Neural cell (in vitro differentiated cells): ENCODE measurements at regions not wholly inside any gene's neighbourhood (a gene's known extent, or its start where the extent isn't known, plus 50 kb on each side); places are given as distances from the start of the nearest gene placed in this dataset.

ENCODE experiments used
- H2AFZ ChIP-seq: fragments of 200-600, 300-800 bp; sonication (generic), shearing (Covaris generic); 2 replicates; pipeline ENCODE4 v1.6.0; 2014; ENCODE audit warnings: low read depth, mild to moderate bottlenecking, antibody characterized with exemption, low read length, moderate library complexity
- H3F3A ChIP-seq: fragments of 200-600 bp; shearing (Covaris generic); 2 replicates; pipeline ENCODE4 v1.6.1; 2016; ENCODE audit warnings: mild to moderate bottlenecking, moderate library complexity, mixed read lengths, antibody characterized with exemption, low read length; ENCODE audit not compliant: insufficient read depth, poor library complexity, severe bottlenecking
- H3K27ac ChIP-seq: fragments of 200-600, 300-800 bp; sonication (generic), shearing (Covaris generic); 2 replicates; pipeline ENCODE4 v1.5.1; 2014; ENCODE audit warnings: mild to moderate bottlenecking, low read length, moderate library complexity
- H3K27me3 ChIP-seq: fragments of 300-800, 200-600 bp; sonication (generic), shearing (Covaris generic); 2 replicates; pipeline ENCODE4 v1.6.0; 2014; ENCODE audit warnings: mild to moderate bottlenecking, low read depth, low read length, moderate library complexity; ENCODE audit not compliant: insufficient read depth
- H3K36me3 ChIP-seq: fragments of 300-800, 200-600 bp; sonication (generic), shearing (Covaris generic); 2 replicates; pipeline ENCODE4 v1.5.1; 2014; ENCODE audit warnings: mild to moderate bottlenecking, antibody characterized with exemption, low read length, moderate library complexity; ENCODE audit not compliant: insufficient read depth
- H3K4me2 ChIP-seq: fragments of 300-800, 200-600 bp; sonication (generic), shearing (Covaris generic); 2 replicates; pipeline ENCODE4 v1.6.0; 2014; ENCODE audit warnings: mild to moderate bottlenecking, low read length
- H3K4me3 ChIP-seq: fragments of 300-800, 200-600 bp; sonication (generic), shearing (Covaris generic); 2 replicates; pipeline ENCODE4 v1.5.1; 2014; ENCODE audit warnings: mild to moderate bottlenecking, low read length, moderate library complexity
- H3K79me2 ChIP-seq: fragments of 200-600 bp; shearing (Covaris generic); replicated peaks from 2 replicates; pipeline ENCODE4 v1.6.0; 2014; ENCODE audit warnings: mild to moderate bottlenecking, low read length, moderate library complexity; ENCODE audit not compliant: insufficient read depth
- H3K9ac ChIP-seq: fragments of 300-800, 200-600 bp; sonication (generic), shearing (Covaris generic); 2 replicates; pipeline ENCODE4 v1.6.1; 2016; ENCODE audit warnings: mild to moderate bottlenecking, low read length, mixed read lengths
- H3K9me2 ChIP-seq: fragments of 200-600 bp; shearing (Covaris generic); 2 replicates; pipeline ENCODE4 v1.6.1; 2016; ENCODE audit warnings: mild to moderate bottlenecking, low read length, mixed read lengths; ENCODE audit not compliant: insufficient read depth
- H3K9me3 ChIP-seq: fragments of 200-600, 300-800 bp; sonication (generic), shearing (Covaris generic); 2 replicates; pipeline ENCODE4 v1.6.1; 2016; ENCODE audit warnings: mild to moderate bottlenecking, mixed run types, low read length, moderate library complexity, mixed read lengths
- H4K20me1 ChIP-seq: fragments of 200-600 bp; shearing (Covaris generic); 2 replicates; pipeline ENCODE4 v1.6.1; 2016; ENCODE audit warnings: mild to moderate bottlenecking, mixed run types; ENCODE audit not compliant: insufficient read depth
- CTCF ChIP-seq: fragments of 450-650 bp; IDR thresholded peaks from 2 replicates; pipeline ENCODE4 v1.5.1; 2014; ENCODE audit warnings: antibody characterized with exemption, mild to moderate bottlenecking, moderate library complexity; ENCODE audit not compliant: poor library complexity, severe bottlenecking
- EP300 ChIP-seq: fragments of 450-650 bp; conservative IDR thresholded peaks from 2 replicates; pipeline ENCODE4 v1.6.1; 2014; ENCODE audit warnings: antibody characterized with exemption, mild to moderate bottlenecking, moderate library complexity; ENCODE audit not compliant: poor library complexity, severe bottlenecking
- EZH2 ChIP-seq: fragments of 200-600, 300-800 bp; shearing (Covaris generic), sonication (generic); IDR thresholded peaks from 2 replicates; pipeline ENCODE4 v1.6.1; 2014; ENCODE audit warnings: antibody characterized with exemption, low read length, borderline replicate concordance, mild to moderate bottlenecking; ENCODE audit not compliant: insufficient read depth, poor library complexity, severe bottlenecking
- MXI1 ChIP-seq: fragments of 450-650 bp; conservative IDR thresholded peaks from 2 replicates; pipeline ENCODE4 v1.6.1; 2014; ENCODE audit warnings: antibody characterized with exemption, mild to moderate bottlenecking; ENCODE audit not compliant: poor library complexity, severe bottlenecking
- POLR2AphosphoS5 ChIP-seq: IDR thresholded peaks from 2 replicates; pipeline ENCODE4 v1.6.1; 2012
- RAD21 ChIP-seq: fragments of 450-650 bp; conservative IDR thresholded peaks from 2 replicates; pipeline ENCODE4 v1.6.1; 2014; ENCODE audit warnings: antibody characterized with exemption, mild to moderate bottlenecking, moderate library complexity
- SMC3 ChIP-seq: fragments of 450-650 bp; conservative IDR thresholded peaks from 2 replicates; pipeline ENCODE4 v1.6.1; 2014; ENCODE audit warnings: antibody characterized with exemption, mild to moderate bottlenecking, moderate library complexity; ENCODE audit not compliant: poor library complexity
- TAF1 ChIP-seq: IDR thresholded peaks from 2 replicates; pipeline ENCODE4 v1.6.1; 2012; ENCODE audit warnings: low read depth
- TF ChIP-seq, protein P1 (sequence below): IDR thresholded peaks from 2 replicates; pipeline ENCODE4 v1.6.1; 2012; ENCODE audit warnings: borderline replicate concordance

DNA sequence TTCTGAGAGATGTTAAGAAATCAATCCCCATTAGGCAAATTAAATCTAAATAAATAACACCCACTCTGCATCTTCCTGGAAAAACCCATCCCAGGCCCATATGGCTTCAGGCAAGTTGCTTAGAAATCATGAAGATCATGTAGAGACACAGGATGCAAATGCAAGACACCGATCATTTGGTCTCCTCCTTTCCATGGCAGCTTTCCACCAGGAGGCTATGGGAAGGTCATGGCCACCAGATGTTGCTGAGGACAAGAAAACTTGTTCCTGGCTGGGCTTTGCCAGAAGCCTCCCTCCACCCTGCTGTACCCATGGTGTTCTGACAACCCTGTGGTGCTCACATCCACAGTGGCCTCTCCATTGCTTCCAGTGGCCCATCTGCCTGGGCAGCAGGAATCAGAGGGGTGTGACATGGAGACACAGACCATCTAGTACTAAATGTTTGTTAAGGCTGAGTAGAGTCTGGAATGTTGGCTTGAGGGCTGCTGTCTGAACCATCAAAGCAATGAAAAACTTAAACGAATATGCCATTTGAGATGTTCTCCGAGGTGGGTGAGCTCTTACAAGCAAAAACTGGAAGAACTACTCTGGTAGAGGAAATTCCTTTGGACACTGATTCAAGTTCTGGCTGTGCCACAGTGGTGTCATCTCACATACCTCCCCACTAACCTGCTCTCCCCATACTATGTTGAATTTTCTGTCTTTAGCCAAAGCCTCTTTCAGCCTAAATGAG is 293.2 kb downstream of the TNS1 start:
- no peaks in the 10 kb centered on the region for H3K79me2 ChIP-seq
- no peaks in the 10 kb centered on the region for H3K9me2 ChIP-seq
- H3K36me3 ChIP-seq, result no peaks in the 10 kb centered on the region
- no peak for TF ChIP-seq POLR2AphosphoS5
- no peak for TF ChIP-seq EZH2
- TF ChIP-seq, protein P1, sequence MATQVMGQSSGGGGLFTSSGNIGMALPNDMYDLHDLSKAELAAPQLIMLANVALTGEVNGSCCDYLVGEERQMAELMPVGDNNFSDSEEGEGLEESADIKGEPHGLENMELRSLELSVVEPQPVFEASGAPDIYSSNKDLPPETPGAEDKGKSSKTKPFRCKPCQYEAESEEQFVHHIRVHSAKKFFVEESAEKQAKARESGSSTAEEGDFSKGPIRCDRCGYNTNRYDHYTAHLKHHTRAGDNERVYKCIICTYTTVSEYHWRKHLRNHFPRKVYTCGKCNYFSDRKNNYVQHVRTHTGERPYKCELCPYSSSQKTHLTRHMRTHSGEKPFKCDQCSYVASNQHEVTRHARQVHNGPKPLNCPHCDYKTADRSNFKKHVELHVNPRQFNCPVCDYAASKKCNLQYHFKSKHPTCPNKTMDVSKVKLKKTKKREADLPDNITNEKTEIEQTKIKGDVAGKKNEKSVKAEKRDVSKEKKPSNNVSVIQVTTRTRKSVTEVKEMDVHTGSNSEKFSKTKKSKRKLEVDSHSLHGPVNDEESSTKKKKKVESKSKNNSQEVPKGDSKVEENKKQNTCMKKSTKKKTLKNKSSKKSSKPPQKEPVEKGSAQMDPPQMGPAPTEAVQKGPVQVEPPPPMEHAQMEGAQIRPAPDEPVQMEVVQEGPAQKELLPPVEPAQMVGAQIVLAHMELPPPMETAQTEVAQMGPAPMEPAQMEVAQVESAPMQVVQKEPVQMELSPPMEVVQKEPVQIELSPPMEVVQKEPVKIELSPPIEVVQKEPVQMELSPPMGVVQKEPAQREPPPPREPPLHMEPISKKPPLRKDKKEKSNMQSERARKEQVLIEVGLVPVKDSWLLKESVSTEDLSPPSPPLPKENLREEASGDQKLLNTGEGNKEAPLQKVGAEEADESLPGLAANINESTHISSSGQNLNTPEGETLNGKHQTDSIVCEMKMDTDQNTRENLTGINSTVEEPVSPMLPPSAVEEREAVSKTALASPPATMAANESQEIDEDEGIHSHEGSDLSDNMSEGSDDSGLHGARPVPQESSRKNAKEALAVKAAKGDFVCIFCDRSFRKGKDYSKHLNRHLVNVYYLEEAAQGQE, result no peak
- TF ChIP-seq SMC3, result no peak
- TF ChIP-seq EP300, result no peak
- TF ChIP-seq MXI1, result no peak
- no peak for TF ChIP-seq CTCF
- no peak for TF ChIP-seq TAF1
- TF ChIP-seq RAD21, result no peak
- no peak overlapping the region for H3K4me3 ChIP-seq
- H3F3A ChIP-seq, result no peaks in the 10 kb centered on the region
- H3K9ac ChIP-seq, result no peak overlapping the region
- H3K27me3 ChIP-seq, result no peaks in the 10 kb centered on the region
- no peaks in the 10 kb centered on the region for H3K9me3 ChIP-seq
- H3K4me2 ChIP-seq, result no peak overlapping the region
- H3K27ac ChIP-seq, result no peak overlapping the region
- H4K20me1 ChIP-seq, result no peaks in the 10 kb centered on the region
- H2AFZ ChIP-seq, result no peak overlapping the region

GRCh38 chr2:217707131-217707611 is 295.6 kb downstream of the TNS1 start:
- Histone ChIP-seq H3K4me3 (no peak overlapping the region), H3K9ac (no peak overlapping the region), H3F3A (no peaks in the 10 kb centered on the region), H3K79me2 (no peaks in the 10 kb centered on the region), H3K4me2 (no peak overlapping the region), H3K36me3 (no peaks in the 10 kb centered on the region), H3K27me3 (no peaks in the 10 kb centered on the region), H2AFZ (no peak overlapping the region), H4K20me1 (no peaks in the 10 kb centered on the region), H3K9me3 (no peaks in the 10 kb centered on the region), H3K9me2 (no peaks in the 10 kb centered on the region), H3K27ac (no peak overlapping the region)
- no peak for TF ChIP-seq POLR2AphosphoS5
- TF ChIP-seq, protein P1, result no peak
- no peak for TF ChIP-seq CTCF
- no peak for TF ChIP-seq MXI1
- TF ChIP-seq RAD21, result no peak
- no peak for TF ChIP-seq SMC3
- no peak for TF ChIP-seq EZH2
- no peak for TF ChIP-seq TAF1
- no peak for TF ChIP-seq EP300
